H54 (cell line): ENCODE measurements at regions not wholly inside any gene's neighbourhood (a gene's known extent, or its start where the extent isn't known, plus 50 kb on each side); places are given as distances from the start of the nearest gene placed in this dataset.

Source experiments
- DNase-seq: peaks from one replicate; pipeline ENCODE4 v3.0.0; 2011; ENCODE audit warnings: low spot score, mixed read lengths; ENCODE audit not compliant: insufficient read length
- FAIRE-seq: peaks from 3 replicates; lab custom pipeline; 2011; peaks lifted over from hg19 to GRCh38; lab: Jason Lieb, UNC
- POLR2A ChIP-seq: IDR thresholded peaks from 2 replicates; pipeline ENCODE4 v1.6.1; 2011; ENCODE audit warnings: low read depth, mild to moderate bottlenecking, low read length

DNA sequence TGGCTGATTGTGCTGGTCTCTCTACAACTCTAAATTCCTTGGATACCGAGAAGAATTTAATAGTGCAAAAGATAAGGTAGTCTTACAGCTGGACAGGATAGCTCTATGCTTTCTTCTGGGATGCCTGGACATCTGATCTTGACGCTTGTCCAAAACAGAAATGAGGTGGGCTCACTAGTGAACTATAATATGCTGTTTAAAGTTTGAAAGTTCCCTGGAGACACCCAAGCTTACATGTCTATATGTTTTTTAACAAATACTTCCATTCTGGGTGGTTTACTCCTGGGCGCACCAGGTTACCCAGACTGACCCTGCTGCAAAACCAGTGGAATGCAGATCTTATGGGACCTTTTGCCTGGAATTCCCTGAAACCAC is 702.1 kb upstream of the COBL start:
- TF ChIP-seq POLR2A, result no peak
- FAIRE-seq (no peak), DNase-seq (no peak)

DNA sequence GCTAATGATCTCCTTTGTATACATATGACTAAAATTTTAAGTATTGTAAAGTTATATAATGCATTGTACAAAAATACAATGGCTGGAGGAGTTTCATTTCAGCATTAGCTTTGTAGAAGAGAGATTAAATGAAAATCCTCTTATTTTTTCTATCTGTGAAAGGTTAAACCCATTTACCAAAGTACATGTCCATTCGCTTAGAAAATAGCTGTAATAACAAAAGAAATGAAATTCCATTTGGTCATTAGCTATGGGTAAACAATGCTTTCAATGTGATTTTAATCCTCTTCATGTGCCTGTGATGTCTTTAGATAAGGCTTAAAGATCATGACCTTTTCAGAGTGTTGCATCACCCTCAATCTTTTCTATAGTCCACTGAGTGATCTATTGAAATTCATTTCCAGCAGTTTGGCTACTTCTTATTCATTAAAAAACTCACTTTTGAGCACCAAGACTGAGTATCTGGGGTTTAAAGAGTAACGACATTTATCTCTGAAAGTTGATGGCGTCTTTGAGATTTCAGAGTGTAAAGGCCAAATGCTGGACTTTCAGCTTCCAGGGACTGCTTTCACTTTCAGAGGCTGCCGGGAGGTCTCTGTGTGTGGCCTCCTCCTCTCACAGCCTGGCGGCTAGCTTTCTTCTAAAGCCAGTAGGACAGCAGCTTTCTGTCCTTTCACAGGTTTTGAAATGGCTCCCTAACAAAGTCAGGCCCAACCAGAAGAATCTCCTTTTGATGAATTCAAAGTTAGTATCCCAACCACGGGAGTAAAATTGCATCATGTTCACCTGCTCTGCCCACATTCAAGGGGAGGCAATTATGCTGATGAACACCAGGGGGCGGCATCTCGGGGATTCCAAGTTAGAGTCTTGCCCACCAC is 701.4 kb upstream of the COBL start:
- FAIRE-seq, result peak; percentile 97
- DNase-seq, result peak; percentile 50
- TF ChIP-seq POLR2A, result no peak

DNA sequence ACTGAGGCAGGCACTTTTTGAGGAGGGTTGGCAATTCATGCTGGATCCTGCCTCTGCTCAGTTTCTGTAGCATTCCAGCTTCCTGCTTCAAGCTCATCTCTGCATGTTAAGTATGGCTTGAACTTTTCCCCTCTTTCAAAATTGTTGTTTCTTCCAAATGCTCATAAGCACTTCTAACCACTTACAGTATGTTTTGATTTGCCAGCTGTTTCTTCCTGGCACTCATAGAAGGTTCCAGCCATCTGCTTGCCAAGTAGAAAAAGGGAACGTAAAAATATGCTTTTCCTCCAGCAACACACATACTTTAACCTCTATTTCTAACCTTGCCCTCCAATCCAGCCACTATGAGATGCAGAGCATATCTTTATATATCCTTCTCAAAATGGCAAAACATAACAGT is 692.6 kb upstream of the COBL start:
- DNase-seq, result no peak
- FAIRE-seq, result no peak
- TF ChIP-seq POLR2A, result no peak

DNA sequence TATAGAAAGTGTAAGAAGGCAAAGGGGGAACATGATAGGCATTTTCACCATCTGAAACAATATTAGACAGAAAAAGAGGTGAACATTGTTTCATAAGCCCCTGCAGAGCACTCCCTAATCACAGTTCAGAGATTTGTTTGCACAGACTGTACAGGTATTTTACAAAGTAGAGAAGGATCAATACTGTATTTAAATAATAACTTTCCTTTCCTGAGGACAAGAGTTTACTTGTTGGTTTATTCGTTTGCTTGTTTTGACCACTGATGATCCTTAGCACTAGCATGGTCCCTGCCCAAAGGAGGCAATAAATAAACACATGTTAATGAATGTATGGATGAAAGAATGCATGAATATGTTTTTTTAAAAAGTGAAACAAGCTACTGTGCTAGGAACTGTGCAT is 690.1 kb upstream of the COBL start:
- no peak for DNase-seq
- FAIRE-seq, result no peak

DNA sequence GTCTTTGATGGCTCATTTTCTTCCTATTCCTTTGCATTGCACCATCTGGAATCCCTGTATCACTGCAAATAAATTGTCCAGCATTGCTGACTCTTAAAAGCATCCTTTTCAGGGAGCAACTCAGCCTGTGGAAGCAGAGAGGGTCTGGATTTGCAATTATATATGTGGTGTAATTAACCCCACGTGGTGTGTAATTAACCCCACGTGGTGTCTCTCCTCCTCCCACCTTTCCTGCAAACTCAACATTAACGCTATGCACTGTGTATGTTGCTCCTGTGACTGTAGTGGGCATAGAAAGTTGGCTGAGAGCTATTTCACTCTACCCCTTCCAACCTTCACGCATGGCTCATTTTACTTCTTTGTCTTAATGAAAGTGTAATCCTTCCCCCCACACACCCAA is 689.0 kb upstream of the COBL start:
- no peak for TF ChIP-seq POLR2A
- FAIRE-seq (no peak), DNase-seq (no peak)

More for the DNA sequence above, 690.1 kb upstream of the COBL start:
- TF ChIP-seq POLR2A, result no peak

DNA sequence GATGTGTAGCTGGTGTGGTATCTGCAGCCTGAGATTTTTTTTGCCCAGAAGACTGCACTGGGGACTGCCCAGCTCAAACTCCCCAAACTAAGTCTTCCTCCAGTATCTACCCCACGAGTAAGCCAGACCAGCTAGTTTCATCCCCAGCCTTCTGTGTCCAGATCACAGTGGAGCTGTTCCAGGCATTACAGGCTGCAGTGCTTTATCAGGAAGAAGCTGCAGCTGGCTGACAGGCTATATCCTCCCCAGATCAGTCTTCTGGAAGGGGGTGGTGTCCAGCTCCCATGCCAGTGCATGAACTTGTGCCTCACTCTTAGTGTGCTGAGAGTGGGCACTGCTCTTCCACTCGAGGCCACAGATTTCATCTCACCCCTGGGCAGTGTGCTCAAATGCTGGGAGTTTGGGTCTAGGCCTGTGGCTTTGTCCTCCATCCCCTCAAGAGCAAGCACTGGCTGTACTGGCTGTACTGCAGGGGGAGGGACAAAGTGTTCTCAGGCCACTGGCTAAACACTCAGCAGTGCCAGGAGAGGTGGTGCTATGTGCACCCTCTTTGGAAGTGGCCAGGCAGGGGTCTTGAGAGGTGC is 679.1 kb upstream of the COBL start:
- FAIRE-seq (no peak), DNase-seq (no peak)
- TF ChIP-seq POLR2A, result no peak

DNA sequence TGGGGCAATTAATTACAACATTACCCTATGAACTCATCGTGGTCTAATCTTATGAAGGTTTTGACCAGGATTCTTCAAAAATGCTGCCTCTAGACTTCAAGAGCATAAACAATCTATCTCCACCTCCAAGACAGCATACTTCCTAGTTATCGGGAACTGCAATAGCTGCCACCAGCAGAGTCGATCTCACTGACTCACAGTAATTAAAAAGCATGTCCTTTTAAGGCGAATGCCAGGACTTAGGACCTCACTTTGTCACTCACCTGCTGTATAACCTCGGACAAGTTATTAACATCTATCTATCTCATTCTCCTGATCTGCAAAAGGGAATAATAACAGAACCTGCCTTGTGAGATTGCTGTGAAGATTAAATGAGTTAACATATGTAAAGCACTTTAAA is 666.0 kb upstream of the COBL start:
- no peak for DNase-seq
- TF ChIP-seq POLR2A, result no peak
- no peak for FAIRE-seq

DNA sequence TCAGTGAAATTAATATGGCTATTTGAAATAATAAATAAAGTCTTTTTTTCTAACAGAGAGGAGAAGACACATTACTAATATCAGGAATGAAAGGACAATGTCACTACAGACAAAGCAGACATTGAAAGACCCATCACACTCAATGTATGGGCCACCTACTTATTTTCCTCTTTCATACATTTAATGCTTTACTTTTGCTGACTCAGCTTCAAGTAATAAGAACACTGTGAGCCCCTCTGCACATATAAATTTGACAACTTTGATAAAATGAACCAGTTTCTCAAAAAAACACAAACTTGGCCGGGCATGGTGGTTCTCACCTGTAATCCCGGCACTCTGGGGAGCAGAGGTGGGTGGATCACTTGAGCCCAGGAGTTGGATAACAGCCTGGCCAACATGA is 664.2 kb upstream of the COBL start:
- TF ChIP-seq POLR2A, result no peak
- FAIRE-seq (no peak), DNase-seq (no peak)

DNA sequence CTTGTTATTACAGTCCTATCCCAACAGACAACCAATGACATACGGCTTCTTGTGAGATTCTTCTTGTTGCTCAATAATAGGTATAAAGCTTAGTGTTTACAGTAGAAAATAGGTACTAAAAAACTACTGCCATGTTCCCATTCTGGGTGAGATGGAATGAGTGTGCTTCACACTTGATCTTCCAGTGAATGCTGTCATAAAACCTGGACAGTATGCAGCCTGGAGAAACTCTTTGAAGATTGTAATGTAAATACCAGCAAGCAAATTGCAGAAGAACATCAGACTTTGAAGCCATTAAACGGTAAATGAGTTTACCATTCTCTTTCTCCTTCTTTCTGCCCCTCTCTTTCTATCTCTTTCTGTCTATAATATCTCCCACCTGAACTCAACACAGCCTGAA is 663.7 kb upstream of the COBL start:
- FAIRE-seq (no peak), DNase-seq (no peak)

DNA sequence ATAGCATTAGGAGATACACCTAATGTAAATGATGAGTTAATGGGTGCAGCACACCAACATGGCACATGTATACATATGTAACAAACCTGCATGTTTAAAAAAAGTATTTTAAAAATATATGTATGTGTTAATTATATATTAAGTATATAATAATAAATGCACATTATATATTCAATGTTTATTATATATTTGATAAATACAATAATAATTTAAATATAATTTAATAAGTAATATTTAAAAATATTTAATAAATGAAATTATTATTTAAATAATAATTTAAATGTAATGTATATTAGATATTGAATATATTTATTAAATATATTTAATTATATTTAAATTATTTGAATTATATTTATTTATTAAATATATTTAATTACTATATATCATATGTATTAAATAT is 661.3 kb upstream of the COBL start:
- no peak for TF ChIP-seq POLR2A
- DNase-seq (no peak), FAIRE-seq (no peak)

More for the DNA sequence above, 663.7 kb upstream of the COBL start:
- TF ChIP-seq POLR2A, result no peak

DNA sequence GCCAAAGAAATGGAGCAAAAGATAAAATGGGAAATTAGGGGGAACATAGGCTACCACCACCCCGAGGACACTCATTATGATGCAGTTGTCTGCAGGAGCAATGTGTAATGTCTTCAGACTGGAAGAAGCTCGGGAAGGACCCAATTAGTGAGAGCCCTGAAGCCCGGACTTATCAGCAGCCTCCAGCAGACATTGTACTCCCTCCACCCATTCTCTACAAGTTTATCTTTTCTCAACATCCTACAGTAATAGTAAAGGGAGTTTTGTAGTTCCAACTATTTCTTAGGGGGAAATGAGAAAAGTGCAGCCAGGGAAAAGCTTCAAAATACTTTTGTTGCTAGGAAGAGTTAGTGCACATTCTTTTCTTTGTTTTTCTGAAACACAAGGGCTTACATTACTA is 657.3 kb upstream of the COBL start:
- DNase-seq (no peak), FAIRE-seq (no peak)
- no peak for TF ChIP-seq POLR2A

DNA sequence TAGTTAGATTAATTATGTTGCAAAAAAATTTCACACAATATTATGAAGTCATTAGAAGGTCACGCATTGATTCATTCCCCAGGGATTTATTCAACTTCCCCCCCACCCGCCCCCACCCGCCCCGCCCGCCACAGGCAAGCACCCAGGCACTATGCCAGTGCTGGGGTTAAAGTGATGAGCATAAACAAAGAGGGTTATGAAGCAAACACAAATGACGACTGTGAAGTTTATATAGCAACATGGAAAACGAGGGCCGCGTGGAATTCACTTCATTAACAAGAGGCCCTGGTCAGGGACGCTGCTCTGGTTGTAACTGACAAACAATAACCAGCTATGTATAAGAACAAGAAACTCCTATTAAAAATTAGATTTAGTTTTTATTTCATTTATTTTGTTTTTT is 656.5 kb upstream of the COBL start:
- TF ChIP-seq POLR2A, result no peak
- no peak for FAIRE-seq
- no peak for DNase-seq

DNA sequence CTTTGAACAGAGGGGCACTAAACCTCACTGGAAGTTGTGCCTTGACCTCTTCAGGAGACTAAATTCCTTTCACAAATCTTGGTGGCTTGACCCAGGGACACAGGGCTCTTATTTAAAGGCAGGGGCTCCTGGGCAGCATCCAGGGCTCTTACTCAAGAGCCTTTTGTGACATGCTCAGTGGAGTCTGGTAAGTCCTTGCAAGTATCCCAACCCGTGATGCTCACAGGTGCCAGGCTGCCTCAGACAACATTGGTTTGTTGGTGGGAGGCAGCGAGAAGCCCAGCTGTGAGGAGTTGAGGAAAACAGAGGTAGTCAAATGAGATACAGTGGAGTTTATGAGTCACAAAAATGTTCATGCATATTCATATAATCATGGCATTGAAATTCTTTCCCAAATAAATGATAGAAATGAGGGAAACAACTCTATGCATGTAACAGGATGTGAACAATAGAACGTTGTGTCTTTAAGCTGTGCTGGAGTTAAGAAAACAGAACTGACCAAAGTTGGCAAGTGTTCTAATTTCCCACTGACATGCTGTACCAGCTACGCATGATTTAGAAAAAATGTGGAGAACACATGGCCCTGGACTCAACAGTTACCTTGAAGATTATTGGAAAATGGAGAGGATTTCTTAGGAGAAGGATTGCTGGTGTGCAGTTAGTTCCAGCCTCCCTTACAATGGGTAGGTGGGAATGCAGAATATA is 654.5 kb upstream of the COBL start:
- TF ChIP-seq POLR2A, result no peak
- DNase-seq (no peak), FAIRE-seq (no peak)

DNA sequence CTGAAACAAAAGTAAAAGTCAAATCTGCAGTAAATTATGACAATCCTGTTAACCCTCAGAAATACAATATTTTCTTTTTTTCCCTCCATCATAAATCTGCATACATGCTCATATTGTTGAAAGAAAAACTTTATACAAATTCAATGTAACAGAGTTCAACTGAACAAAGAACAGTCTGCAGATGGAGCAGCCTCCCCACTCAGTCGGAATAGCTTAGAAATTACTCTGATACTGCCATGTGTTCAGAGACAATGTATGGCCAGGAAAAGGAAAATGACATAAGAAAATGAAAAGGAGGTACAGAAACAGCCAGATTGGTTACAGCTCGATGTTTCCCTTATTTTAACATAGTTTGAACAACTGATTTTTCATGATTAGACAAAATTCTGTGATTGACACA is 651.9 kb upstream of the COBL start:
- no peak for FAIRE-seq
- TF ChIP-seq POLR2A, result no peak
- no peak for DNase-seq

DNA sequence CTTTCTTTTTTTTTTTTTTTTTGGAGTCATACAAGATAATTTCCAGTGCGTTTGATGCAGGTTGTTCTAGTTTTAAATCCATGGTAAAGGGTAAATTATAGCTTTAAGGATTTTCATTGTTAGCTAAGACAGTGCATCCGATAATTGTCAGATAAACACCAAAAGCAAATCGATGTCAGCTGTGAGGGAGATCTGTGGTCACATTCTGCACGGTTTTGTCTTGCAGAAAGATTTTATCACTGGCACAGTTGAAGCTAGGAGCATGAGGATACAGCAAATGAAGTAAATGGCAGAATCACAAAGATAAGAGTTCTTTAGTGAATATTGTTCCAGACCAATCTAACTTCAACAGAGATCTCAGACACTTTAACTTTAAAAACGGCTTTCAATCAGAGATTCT is 648.8 kb upstream of the COBL start:
- TF ChIP-seq POLR2A, result no peak
- DNase-seq (no peak), FAIRE-seq (no peak)
